Caki2 (cell line): ENCODE measurements at regions not wholly inside any gene's neighbourhood (a gene's known extent, or its start where the extent isn't known, plus 50 kb on each side); places are given as distances from the start of the nearest gene placed in this dataset.

Source experiments
- DNase-seq: peaks from one replicate; pipeline ENCODE4 v3.0.0-alpha.2; 2015; ENCODE audit warnings: low read depth
- in situ Hi-C: cut with HindIII; loops from 2 replicates; pipeline ENCODE4 v1.10.0; 2016; ENCODE audit warnings: low sequenced_read_pairs, low pct_unique_long_range_greater_than_20kb, mixed read lengths

DNA sequence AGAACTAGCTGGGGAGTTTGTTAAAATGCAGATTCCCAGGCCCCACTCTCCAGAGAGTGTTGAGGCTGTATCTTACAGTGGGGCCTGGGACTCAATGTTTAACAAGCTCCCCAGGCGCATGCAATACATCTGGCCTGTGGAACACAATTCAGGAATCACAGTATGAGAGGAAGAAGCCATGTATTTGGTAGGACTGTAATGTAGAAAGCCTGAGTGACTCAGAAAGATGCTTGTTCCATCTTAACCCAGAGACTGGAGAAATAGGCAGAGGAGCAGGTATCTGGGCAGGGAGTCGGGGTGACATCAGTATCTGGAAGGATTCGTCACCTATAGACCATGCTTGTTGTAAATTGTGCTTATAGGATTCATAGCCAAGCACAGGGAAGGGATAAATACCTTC lies 90.5 kb downstream of the UNC5CL start:
- DNase-seq: no peak
- in situ Hi-C loops: no loop called here

DNA sequence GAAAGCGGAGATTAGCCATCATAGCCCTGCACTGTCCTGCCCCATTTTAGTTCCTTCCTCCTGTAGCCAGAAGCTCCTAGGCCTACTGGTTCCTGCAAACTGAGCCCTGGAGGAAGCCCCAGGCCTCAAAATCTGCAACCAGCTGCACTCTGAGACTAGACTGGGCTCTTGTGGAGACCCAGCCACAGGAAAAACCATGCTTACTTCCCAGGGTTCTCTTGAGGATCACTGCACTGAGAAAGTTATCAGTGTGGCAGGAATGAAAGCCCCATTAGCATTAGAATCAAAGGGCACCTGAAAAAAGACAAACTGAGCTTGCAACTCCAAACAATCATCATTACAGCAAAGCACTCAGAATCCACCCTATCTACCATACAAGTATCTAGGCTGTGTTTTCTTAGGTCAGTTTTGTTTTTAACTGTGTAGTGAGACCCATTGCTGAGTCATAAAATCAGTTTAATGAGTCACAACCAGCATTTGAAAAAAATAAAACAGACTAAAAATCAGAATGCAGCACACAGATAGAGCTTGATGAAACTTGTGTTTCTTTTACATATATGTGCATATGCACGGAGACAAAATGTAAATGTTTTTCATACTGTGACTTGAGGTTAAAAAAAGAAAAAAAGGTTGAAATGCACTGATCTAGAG lies 91.0 kb downstream of the UNC5CL start:
- peak; percentile 67 for DNase-seq
- in situ Hi-C loops: no loop called here

DNA sequence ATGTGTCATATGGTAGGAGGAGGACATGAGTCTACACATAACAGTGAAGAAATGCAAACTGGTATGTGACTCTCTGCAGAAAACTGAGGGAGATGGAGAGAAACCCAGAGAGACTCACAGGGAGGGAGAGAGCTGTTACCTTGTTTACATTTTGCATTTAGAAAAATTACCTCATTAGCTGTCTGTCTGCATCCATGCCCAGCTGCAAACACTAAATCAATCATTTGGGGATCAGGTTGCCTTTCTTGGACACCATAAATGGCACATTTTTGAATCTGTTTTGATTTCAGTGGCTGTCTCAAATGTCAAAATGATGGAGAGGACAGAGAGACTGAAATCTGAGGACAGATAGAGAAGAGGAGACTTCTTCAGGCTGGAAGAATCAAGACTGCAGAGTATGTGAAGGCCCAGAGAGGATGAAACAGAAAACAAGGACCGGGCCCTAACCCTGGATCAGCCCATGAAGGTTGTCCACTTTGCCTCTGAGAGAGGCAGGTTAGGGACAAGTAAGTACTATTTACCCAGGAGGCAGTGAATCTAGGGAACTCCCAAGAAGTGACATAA lies 92.2 kb downstream of the UNC5CL start:
- no peak for DNase-seq
- in situ Hi-C loops: no loop called here

DNA sequence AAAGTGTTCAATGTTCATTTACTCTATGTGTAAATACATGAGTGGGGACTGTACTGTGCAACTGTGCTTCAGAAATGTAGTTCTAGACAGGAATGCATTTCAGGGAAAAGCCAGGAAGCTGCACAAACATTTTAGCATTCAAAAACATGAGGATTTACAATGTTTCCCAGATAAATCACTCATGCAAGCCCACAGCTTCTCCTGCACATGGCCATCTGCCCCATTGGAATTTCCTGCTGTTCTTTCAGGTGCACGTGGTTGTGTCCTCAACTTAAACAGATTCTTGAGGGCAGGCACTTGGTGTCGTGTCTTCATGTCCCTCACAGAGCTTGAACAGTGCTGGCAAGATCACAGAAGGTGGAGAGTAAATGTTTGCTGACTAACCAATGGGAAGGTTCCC lies 101.5 kb downstream of the UNC5CL start:
- no peak for DNase-seq
- in situ Hi-C loops: no loop called here

DNA sequence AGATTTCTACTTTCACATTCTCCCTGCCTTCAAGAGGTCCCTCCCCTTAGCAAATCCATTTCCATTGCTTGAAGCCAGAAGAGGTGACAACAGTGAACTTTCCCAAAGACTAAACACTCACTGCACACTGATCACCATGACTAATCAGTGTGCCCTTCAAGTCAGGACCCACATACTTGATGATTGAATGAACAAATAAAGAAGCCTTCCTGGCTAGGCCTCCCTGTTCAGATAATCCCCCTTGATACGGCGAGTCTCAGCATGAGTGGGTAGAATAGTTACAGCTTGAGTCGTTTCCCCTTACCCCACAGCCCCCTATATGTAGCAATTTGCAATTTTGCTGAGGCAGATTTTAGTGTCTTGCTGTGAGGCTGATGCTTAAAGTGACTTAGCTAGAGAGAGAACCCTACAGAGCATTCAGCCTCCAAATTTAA lies 102.2 kb downstream of the UNC5CL start:
- in situ Hi-C loops: no loop called here
- peak; percentile 69 for DNase-seq

DNA sequence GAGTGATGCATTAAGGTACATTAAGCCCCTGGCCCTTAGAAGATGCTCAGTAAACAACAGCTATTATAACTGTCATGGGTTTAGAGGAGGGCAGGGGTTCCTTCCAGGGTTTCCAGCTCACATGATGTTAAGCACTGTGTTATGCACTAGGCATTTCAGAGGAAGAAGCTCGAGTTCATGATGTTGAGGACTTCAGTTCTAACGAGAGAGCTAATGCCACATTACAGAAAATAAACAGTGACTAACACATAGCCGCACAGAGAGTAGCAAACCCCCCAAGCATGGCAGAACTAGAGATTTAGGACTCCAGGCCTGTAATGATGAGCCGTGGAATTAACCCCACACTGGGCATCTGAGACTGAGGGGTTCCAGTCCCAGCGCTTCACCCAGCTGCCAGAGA lies 105.2 kb downstream of the UNC5CL start:
- DNase-seq: no peak
- in situ Hi-C loops: no loop called here

DNA sequence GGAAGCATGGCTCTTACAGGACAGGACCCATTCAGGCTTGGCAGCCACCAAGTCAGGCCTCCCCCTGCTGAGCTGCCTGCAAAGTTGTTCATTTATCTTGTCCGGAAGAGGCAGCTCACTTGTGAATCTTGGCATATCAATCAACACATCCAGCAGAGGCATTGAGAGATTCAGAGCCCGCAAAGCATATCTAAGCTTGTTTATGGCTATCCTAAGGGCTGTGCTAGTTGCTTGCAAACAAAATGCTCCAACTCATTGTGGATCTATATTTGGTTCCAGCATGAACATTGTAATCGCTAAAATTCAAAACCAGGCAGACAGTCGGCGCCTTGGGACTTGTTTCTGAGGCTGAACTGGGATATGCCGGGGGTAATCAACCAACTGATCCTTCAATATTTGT lies 106.1 kb downstream of the UNC5CL start:
- no peak for DNase-seq
- in situ Hi-C loops: no loop called here

DNA sequence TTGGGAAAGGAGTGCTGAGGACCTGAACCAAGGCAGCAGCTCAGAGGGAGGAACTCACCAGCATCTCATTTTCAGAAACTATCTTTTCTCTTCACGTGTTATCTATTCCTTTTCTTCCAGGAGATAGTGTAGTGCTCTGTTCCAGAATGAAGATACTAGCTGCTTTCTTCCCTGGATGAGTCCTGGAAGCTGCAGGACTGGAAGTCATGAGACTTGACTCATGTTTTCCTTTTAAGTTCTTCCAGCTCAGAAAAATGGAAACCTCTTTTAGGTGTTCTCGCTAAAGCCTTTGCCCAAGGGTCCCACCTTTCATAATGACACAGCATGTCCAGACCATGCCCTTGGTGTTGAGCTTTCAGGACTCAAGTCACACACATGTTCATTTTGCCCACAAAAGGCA lies 106.7 kb downstream of the UNC5CL start:
- DNase-seq: no peak

DNA sequence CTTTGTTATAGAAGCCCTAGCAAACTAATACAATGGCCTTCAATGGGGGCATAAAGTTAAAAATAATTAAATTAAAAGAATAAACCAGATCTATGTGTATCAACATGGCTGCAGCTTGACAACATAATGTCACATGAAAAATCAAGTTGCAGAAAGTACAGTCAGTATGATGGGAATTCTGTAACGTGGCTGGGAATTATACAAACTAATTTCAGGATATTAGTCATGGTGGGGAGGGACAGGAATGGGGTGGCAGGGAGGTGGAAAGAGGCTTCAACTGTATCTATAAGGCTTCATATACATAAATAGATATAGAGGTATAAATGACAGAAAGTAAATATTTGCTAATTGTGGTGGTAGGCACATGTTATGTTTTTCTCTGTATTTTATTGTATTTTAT lies 107.1 kb downstream of the UNC5CL start:
- DNase-seq: no peak
- in situ Hi-C loops: no loop called here

More for the DNA sequence above, 106.7 kb downstream of the UNC5CL start:
- in situ Hi-C loops: no loop called here

DNA sequence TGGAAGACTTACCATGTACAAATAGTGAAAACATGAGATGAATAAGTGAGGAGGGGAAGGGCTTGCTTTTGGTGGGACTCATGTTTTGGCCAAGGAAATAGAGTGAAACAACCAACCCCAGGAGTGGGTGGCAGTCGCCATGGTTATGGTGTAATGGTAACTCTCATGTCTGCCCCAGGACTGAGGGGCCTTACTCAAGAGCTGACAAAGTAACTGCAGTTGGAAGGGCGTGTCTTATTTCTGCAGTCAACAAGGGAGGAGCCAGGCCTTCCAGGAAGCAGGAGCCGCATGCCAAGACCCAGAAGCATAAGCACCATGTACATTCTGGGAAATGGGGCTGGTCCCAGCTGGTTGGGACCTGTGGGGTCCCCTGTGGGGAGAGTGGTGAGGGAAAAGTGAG lies 108.5 kb downstream of the UNC5CL start:
- no peak for DNase-seq
- in situ Hi-C loops: no loop called here

DNA sequence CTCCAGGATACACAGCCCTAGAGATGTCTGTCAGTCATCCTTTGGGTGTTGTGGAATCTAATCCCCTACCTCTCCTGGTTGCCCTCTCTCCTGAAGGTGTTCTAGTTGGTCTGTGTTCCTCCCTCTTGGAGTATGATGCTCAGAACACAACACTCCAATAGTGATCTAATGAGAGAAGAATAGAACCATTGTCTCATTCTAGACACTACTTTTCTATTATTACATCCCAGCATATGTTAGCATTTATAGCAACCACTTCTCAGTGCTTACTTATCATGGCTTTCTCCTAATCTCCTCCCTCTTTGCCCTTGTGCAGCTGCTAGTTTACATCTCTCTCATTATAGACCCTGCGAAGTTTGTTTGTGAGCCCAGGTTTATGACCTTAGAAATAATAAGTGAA lies 109.0 kb downstream of the UNC5CL start:
- no peak for DNase-seq
- in situ Hi-C loops: no loop called here

DNA sequence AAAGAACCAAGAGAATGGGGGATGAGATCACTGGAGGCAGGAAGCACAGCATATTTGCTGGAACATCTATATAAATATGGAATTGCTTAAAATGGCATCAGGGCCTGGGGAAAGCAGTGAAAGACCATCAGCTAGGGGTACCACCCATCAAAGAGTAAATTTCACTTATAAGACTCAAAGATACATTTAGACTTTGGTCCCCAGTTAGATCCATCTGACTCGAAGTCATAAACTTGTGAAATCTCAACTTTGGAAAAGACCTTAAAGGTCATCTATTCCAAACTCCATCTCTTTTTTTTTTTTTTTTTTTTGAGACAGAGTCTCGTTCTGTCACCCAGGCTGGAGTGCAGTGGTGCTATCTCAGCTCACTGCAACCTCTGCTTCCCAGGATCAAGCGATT lies 109.8 kb downstream of the UNC5CL start:
- in situ Hi-C loops: no loop called here
- no peak for DNase-seq

DNA sequence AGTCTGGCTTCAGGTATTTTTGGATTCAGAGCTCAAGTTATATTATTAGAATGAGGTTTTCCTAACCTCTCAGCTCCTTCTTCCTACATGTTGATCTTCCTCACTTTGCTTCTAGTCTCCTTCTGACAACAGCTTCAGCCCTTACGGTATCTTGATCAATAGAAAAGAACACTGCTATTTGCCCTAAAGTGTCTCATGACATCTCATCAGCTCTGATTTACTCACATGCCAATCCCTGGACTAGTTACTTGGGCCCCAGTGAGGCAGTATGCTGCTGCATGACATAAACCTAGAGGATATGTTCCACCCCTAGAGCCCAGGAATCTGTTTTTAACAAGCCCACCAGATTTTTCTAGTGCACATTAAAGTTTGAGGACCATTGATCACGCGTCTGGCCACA lies 110.3 kb downstream of the UNC5CL start:
- no peak for DNase-seq
- in situ Hi-C loops: no loop called here

DNA sequence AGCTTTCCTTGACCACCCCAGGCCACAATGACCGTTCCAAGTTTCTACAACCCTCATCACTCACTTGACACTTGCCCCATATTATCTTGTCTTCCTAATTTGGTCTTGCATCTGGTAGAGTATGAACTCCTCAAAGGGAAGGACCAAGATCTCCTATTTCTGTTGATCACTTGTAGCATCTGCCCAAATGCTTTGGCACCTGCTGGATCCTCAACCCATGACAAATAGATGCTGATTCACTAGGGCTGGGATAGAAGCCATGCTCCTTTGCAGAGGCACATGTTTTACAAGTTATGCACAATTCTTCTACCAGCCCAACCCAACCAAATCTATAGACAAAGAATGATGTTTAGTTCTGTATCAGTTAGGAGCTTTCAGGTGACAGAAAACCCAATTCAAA lies 110.7 kb downstream of the UNC5CL start:
- no peak for DNase-seq
- in situ Hi-C loops: no loop called here

DNA sequence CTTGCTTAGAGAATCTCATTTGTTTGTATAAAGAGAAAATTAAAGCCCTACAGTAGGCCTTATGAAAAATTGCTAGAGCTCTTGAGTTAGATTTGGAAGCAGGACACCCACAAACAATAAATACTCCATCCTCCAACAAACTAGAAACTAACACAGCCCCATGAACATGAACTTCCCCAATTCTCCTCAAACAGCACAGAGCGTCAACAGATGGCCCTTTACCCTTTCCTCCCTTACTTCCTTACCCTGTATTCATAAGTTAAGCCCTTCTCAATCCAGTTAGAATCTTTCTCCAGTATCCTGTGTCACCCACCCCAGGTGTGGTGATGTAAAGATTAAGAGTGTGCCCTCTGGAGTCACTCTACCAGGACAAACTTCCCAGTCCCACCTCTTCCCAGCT lies 113.7 kb downstream of the UNC5CL start:
- in situ Hi-C loops: no loop called here

DNA sequence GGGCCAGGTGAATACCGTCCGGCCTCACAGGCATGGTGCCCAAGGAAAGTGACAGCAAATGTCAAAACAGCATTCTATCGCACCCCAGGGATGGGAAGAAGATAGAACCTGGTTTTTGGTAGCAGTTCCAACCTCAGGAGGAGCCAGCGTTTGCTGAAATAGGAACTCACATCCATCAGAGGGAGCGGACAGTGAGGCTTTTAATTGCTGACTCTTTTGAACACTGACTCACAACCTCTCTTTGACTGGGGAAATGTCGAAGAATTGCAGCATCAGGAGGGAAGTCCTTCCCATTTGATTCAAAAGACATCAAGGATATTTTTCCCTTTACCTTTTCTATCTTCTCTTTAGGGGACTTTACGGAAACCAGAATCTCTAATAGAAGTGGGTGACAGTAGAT lies 114.2 kb downstream of the UNC5CL start:
- in situ Hi-C loops: no loop called here
- DNase-seq: no peak

More for the DNA sequence above, 113.7 kb downstream of the UNC5CL start:
- DNase-seq: no peak

DNA sequence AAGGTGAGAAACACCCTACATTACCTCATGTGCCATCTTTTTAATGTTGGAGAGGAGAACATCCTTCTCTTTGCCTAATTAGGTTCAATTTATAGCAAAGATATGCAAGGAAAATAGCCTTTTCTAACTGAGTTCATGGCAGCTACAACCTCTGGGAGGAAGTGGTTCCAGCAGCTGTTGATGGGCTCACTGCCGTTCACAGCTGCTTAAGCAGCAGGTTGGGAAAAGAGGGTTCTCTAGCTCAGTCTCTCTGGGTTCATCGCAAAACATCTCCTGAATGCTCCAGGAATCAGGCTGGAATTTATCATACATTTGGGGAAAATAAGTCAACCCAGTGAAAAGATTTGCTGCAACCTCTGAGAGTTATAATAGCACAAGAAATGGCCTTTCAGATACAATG lies 115.1 kb downstream of the UNC5CL start:
- DNase-seq: no peak
- in situ Hi-C loops: no loop called here

DNA sequence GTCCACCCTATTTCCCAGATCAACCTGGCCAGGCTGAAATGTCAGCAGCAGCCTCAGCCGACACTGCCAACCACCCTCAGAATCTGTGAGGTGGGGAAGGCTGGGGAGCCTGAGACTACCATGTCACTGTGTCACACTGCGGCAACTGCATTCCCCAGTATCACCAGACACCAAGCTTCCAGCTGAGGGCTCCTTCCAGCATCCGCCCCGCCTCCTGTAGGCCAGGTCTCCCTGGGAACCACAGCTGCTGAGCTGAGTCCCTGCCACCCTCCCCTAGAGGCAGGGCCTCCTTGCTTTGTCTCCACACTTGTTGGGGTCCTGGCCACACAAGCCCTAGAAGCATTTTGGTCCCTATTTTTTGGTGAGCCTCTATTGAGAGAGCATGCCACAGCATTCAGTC lies 115.7 kb downstream of the UNC5CL start:
- in situ Hi-C loops: no loop called here
- no peak for DNase-seq

DNA sequence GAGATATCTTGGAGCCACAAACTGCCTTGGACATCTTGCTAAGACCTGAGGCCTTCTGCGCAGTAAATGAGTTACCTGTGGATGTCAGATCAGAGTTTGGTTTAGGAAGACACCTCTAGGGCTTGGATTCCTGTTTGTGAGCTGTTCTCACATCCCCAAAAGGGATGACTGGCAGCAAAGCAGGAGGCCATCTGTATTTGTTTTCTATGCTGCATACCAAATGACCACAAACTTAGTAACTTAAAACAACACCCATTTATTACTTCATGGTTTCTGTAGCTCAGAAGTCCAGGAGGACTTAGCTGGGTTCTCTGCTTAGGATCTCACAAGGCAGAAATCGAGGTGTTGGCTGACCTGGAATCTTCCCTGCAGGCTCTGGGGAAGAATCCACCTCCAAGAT lies 116.7 kb downstream of the UNC5CL start:
- in situ Hi-C loops: no loop called here

DNA sequence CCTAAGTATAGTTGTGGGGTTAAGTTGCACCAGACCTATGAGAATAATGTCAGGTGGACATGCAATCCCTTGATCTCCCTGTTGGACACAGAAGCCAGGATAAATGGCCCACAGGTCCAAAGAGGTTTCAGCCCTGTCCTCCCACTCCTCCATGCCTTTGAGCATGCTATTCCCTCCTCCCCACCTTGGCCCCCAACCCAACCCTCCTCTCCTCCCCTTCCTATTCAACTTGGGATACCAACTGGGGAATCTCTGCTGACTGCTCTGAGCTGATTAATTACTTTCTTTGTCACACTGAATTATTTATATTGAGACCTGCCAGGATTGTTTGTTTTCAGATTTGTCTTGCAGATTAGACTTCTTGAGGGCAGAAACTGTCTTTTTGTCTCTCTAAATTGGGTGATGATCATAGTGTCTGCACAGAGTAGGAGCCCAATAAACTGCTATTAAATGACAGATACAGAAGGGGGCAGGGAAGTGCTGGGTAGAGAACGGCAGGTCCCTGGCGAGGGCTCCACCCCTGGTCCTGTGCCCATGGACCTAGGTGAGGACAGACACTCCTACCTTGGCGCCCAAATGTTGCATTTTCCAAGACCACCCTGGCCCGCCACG lies 120.9 kb downstream of the UNC5CL start:
- in situ Hi-C loops: no loop called here
- no peak for DNase-seq

More for the DNA sequence above, 116.7 kb downstream of the UNC5CL start:
- DNase-seq: no peak
